Vagina (tissue), 2 donors: ENCODE measurements at regions not wholly inside any gene's neighbourhood (a gene's known extent, or its start where the extent isn't known, plus 50 kb on each side); places are given as distances from the start of the nearest gene placed in this dataset.
"Not testable (repeated sequence)": the region's sequence is repeated elsewhere in the genome, so short reads cannot be mapped to it uniquely, and the experiment has no call there.

Source experiments
- DNase-seq, 2 donors: peaks; one replicate each; pipeline ENCODE4 v3.0.0-alpha.2; 2017; ENCODE audit errors: extremely low spot score in 2 of 2
- H3K27ac ChIP-seq: fragments of 200-600 bp; sonication (generic); one replicate; pipeline ENCODE4 v1.5.1; 2019
- H3K27me3 ChIP-seq: fragments of 200-600 bp; sonication (generic); one replicate; pipeline ENCODE4 v1.5.1; 2019
- H3K36me3 ChIP-seq, 2 donors: fragments of 200-600 bp; sonication (generic); one replicate each; pipeline ENCODE4 v1.5.1; 2017 to 2019
- H3K4me1 ChIP-seq: fragments of 200-600 bp; sonication (generic); one replicate; pipeline ENCODE4 v1.5.1; 2019
- H3K4me3 ChIP-seq, 2 donors: fragments of 200-600 bp; sonication (generic); 1 replicate in 1 of 2; 2 replicates in 1 of 2; pipeline ENCODE4 v1.5.1; 2016 to 2019
- H3K9me3 ChIP-seq: fragments of 200-600 bp; sonication (generic); one replicate; pipeline ENCODE4 v1.5.1; 2019
- CTCF ChIP-seq, 3 experiments: fragments of 450-650 bp in 2 of 3; fragments of 200-600 bp in 1 of 3; sonication (generic) in 1 of 3; IDR thresholded peaks; one replicate each; pipeline ENCODE4 v1.5.1; 2017 to 2019; ENCODE audit warnings: antibody characterized with exemption in 3 of 3, mild to moderate bottlenecking in 2 of 3, moderate library complexity in 2 of 3
- POLR2A ChIP-seq, 2 donors: fragments of 450-650 bp; IDR thresholded peaks; one replicate each; pipeline ENCODE4 v1.6.1; 2017; ENCODE audit warnings: antibody characterized with exemption in 2 of 2, mild to moderate bottlenecking in 2 of 2, moderate library complexity in 2 of 2
- POLR2AphosphoS5 ChIP-seq, 2 donors: sonication (generic); formaldehyde crosslinking; IDR thresholded peaks; one replicate each; pipeline ENCODE4 v1.9.0; 2017; ENCODE audit warnings: antibody characterized with exemption in 2 of 2, mild to moderate bottlenecking in 2 of 2, low read depth in 1 of 2; ENCODE audit not compliant: insufficient read depth in 1 of 2
- intact Hi-C: fragments of 100-400 bp; cut with DNase I; formaldehyde crosslinking; loops from one replicate; pipeline ENCODE4 v1.15.1; 2023

DNA sequence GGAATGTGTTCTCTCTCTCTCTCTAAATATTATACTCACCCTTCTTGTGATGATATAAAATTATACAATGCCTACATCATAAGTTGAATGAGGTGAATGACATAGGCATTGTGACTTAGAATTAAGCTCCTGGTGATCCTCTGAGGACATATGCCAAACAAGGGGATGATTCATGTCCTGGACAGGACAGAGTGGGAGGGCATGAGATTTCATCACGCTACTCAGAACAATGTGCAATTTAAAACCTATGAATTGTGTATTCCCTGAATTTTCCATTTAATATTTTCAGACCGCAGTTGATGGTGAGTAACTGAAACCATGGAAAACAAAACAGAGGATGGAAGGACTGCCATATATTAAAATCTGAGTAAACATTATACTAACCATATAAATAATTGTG lies 782.2 kb upstream of the NUDT12 start:
- H3K27me3 ChIP-seq = no peaks in the 10 kb centered on the region
- TF ChIP-seq POLR2AphosphoS5 (IDR thresholded peaks at IDR 0.05; ENCODE audit: insufficient read depth in 1 of 2, low read depth in 1 of 2) (no peak), CTCF (IDR thresholded peaks at IDR 0.05) (no peak)
- no peaks in the 10 kb centered on the region for H3K36me3 ChIP-seq
- intact Hi-C loops = no loop called here
- H3K4me3 ChIP-seq = no peak overlapping the region
- H3K4me1 ChIP-seq = no peaks in the 10 kb centered on the region
- H3K27ac ChIP-seq = no peak overlapping the region
- DNase-seq = no peak
- no peaks in the 10 kb centered on the region for H3K9me3 ChIP-seq

- intact Hi-C loops = no loop called here
- H3K4me3 ChIP-seq = no peak overlapping the region
- no peaks in the 10 kb centered on the region for H3K9me3 ChIP-seq
- TF ChIP-seq CTCF (IDR thresholded peaks at IDR 0.05) (no peak), POLR2AphosphoS5 (IDR thresholded peaks at IDR 0.05; ENCODE audit: insufficient read depth in 1 of 2, low read depth in 1 of 2) (no peak), POLR2A (IDR thresholded peaks at IDR 0.05) (no peak)
- H3K4me1 ChIP-seq = no peaks in the 10 kb centered on the region
- DNase-seq = no peak
- no peaks in the 10 kb centered on the region for H3K27me3 ChIP-seq
- H3K27ac ChIP-seq = no peak overlapping the region
- H3K36me3 ChIP-seq = no peaks in the 10 kb centered on the region
Observed at GRCh38 chr5:104327801-104328200, 765.2 kb upstream of the NUDT12 start.

- Histone ChIP-seq H3K4me3 (no peak overlapping the region), H3K9me3 (no peaks in the 10 kb centered on the region), H3K36me3 (no peaks in the 10 kb centered on the region), H3K27ac (no peak overlapping the region), H3K4me1 (no peaks in the 10 kb centered on the region), H3K27me3 (no peaks in the 10 kb centered on the region)
- DNase-seq = no peak
- TF ChIP-seq POLR2AphosphoS5 (IDR thresholded peaks at IDR 0.05; ENCODE audit: insufficient read depth in 1 of 2, low read depth in 1 of 2) = no peak
- TF ChIP-seq POLR2A (IDR thresholded peaks at IDR 0.05) = no peak
- TF ChIP-seq CTCF (IDR thresholded peaks at IDR 0.05) = no peak
- intact Hi-C loops = no loop called here
Observed at GRCh38 chr5:104326966-104327365, 764.4 kb upstream of the NUDT12 start.

GRCh38 chr5:104325356-104325755 lies 762.8 kb upstream of the NUDT12 start:
- Histone ChIP-seq H3K4me1 (no peaks in the 10 kb centered on the region), H3K36me3 (no peaks in the 10 kb centered on the region), H3K9me3 (no peaks in the 10 kb centered on the region), H3K27me3 (no peaks in the 10 kb centered on the region), H3K27ac (no peak overlapping the region), H3K4me3 (no peak overlapping the region)
- TF ChIP-seq POLR2A (IDR thresholded peaks at IDR 0.05) (no peak), CTCF (IDR thresholded peaks at IDR 0.05) (no peak), POLR2AphosphoS5 (IDR thresholded peaks at IDR 0.05; ENCODE audit: insufficient read depth in 1 of 2, low read depth in 1 of 2) (no peak)
- intact Hi-C loops = no loop called here
- no peak for DNase-seq

- H3K9me3 ChIP-seq, H3K27me3 ChIP-seq, intact Hi-C loops, H3K27ac ChIP-seq, H3K36me3 ChIP-seq, H3K4me3 ChIP-seq, DNase-seq, H3K4me1 ChIP-seq: not testable (repeated sequence)
Observed at GRCh38 chr5:104316676-104317075, 754.1 kb upstream of the NUDT12 start.

GRCh38 chr5:104312481-104312880 lies 749.9 kb upstream of the NUDT12 start:
- H3K27me3 ChIP-seq = no peaks in the 10 kb centered on the region
- H3K4me3 ChIP-seq = no peak overlapping the region
- intact Hi-C loops = no loop called here
- H3K27ac ChIP-seq = no peak overlapping the region
- no peaks in the 10 kb centered on the region for H3K4me1 ChIP-seq
- no peak for DNase-seq
- H3K36me3 ChIP-seq = no peaks in the 10 kb centered on the region
- peaks cover 3% of the 10 kb centered on the region for H3K9me3 ChIP-seq
- no peak for TF ChIP-seq CTCF (IDR thresholded peaks at IDR 0.05)
- no peak for TF ChIP-seq POLR2A (IDR thresholded peaks at IDR 0.05)
- no peak for TF ChIP-seq POLR2AphosphoS5 (IDR thresholded peaks at IDR 0.05; ENCODE audit: insufficient read depth in 1 of 2, low read depth in 1 of 2)
